SK-N-SH (cell line): ENCODE measurements at regions not wholly inside any gene's neighbourhood (a gene's known extent, or its start where the extent isn't known, plus 50 kb on each side); places are given as distances from the start of the nearest gene placed in this dataset.

ENCODE experiments used
- CTCF ChIA-PET: fragments of 300-600, 350-600 bp; formaldehyde crosslinking; extraction: SDS; loops from one replicate; lab custom pipeline; 2021; lab: Yijun Ruan, JAX
- POLR2A ChIA-PET: fragments of 350-600 bp; sonication (Branson Sonifier 250); formaldehyde crosslinking; extraction: SDS; loops from one replicate; lab custom pipeline; 2020; ENCODE audit warnings: antibody characterized with exemption, inconsistent platforms; lab: Yijun Ruan, JAX
- DNase-seq: peaks from one replicate; pipeline ENCODE4 v3.0.0; 2012
- H2AFZ ChIP-seq: fragments of 200-600 bp; sonication (generic); 2 replicates; pipeline ENCODE4 v1.8.1; 2016; ENCODE audit warnings: antibody characterized with exemption, mild to moderate bottlenecking, low read depth
- H3F3A ChIP-seq: fragments of 200-600 bp; sonication (generic); replicated peaks from 2 replicates; pipeline ENCODE3; 2016; ENCODE audit warnings: antibody characterized with exemption, mild to moderate bottlenecking; ENCODE audit not compliant: insufficient read depth
- H3K27ac ChIP-seq, 2 experiments: fragments of 200-500 bp in 1 of 2; fragments of 200-600 bp in 1 of 2; sonication (Bioruptor generic) in 1 of 2; sonication (generic), shearing (Covaris generic) in 1 of 2; 2 replicates each; pipeline versions ENCODE4 v1.5.1 to v1.6.1; 2014 to 2016; ENCODE audit warnings: low read depth in 2 of 2, inconsistent platforms in 1 of 2, low read length in 1 of 2, mild to moderate bottlenecking in 1 of 2, mixed read lengths in 1 of 2
- H3K27me3 ChIP-seq: fragments of 200-600 bp; sonication (generic), shearing (Covaris generic); 2 replicates; pipeline ENCODE4 v1.6.1; 2016; ENCODE audit warnings: mixed run types; ENCODE audit not compliant: insufficient read depth
- H3K36me3 ChIP-seq, 2 experiments: fragments of 200-500 bp in 1 of 2; fragments of 200-600 bp in 1 of 2; sonication (Bioruptor generic) in 1 of 2; sonication (generic) in 1 of 2; replicated peaks in 1 of 2; 2 replicates each; pipeline versions ENCODE3 to v1.5.1; 2014 to 2016; ENCODE audit warnings: low read length in 1 of 2, mild to moderate bottlenecking in 1 of 2; ENCODE audit not compliant: insufficient read depth in 2 of 2, control insufficient read depth in 1 of 2
- H3K4me1 ChIP-seq, 2 experiments: fragments of 200-500 bp in 1 of 2; fragments of 200-600 bp in 1 of 2; sonication (Bioruptor generic) in 1 of 2; sonication (generic), shearing (Covaris generic) in 1 of 2; 2 replicates each; pipeline versions ENCODE4 v1.5.1 to v1.6.1; 2014 to 2016; ENCODE audit warnings: low read depth in 1 of 2, low read length in 1 of 2, mixed run types in 1 of 2; ENCODE audit not compliant: insufficient read depth in 2 of 2, control insufficient read depth in 1 of 2
- H3K4me2 ChIP-seq: fragments of 200-600 bp; sonication (generic), shearing (Covaris generic); 2 replicates; pipeline ENCODE4 v1.6.1; 2017; ENCODE audit warnings: mixed run types
- H3K4me3 ChIP-seq, 2 experiments: fragments of 200-500 bp in 1 of 2; fragments of 200-600 bp in 1 of 2; sonication (Bioruptor generic) in 1 of 2; sonication (generic), shearing (Covaris generic) in 1 of 2; 2 replicates each; pipeline versions ENCODE4 v1.5.1 to v1.8.1; 2014 to 2016; ENCODE audit warnings: low read depth in 2 of 2, inconsistent platforms in 1 of 2, low read length in 1 of 2, mild to moderate bottlenecking in 1 of 2, mixed read lengths in 1 of 2, moderate library complexity in 1 of 2
- H3K79me2 ChIP-seq: fragments of 200-600 bp; sonication (generic); 2 replicates; pipeline ENCODE4 v1.8.1; 2017; ENCODE audit warnings: mild to moderate bottlenecking; ENCODE audit not compliant: insufficient read depth
- H3K9ac ChIP-seq: fragments of 200-600 bp; sonication (generic); 2 replicates; pipeline ENCODE4 v1.6.1; 2017; ENCODE audit warnings: mixed run types
- H3K9me2 ChIP-seq: fragments of 200-600 bp; sonication (generic); 2 replicates; pipeline ENCODE4 v1.6.1; 2017; ENCODE audit warnings: mixed run types
- H3K9me3 ChIP-seq: fragments of 200-600 bp; sonication (generic); 2 replicates; pipeline ENCODE4 v1.6.1; 2017; ENCODE audit warnings: mixed run types, mild to moderate bottlenecking, moderate library complexity
- H4K20me1 ChIP-seq: fragments of 200-600 bp; sonication (generic); 2 replicates; pipeline ENCODE4 v1.6.1; 2017; ENCODE audit warnings: mild to moderate bottlenecking, mixed run types; ENCODE audit not compliant: insufficient read depth
- CTCF ChIP-seq: fragments of 200-600 bp; sonication (generic); IDR thresholded peaks from 2 replicates; pipeline ENCODE4 v1.6.1; 2017; ENCODE audit warnings: antibody characterized with exemption, mild to moderate bottlenecking, moderate library complexity
- ELF1 ChIP-seq: IDR thresholded peaks from 2 replicates; pipeline ENCODE4 v1.4.0; 2012
- EP300 ChIP-seq, 2 experiments: IDR thresholded peaks; 2 replicates each; pipeline versions ENCODE4 v1.4.0 to v1.6.1; 2012; ENCODE audit warnings: borderline replicate concordance in 1 of 2, low read depth in 1 of 2, low read length in 1 of 2
- FOXJ3 ChIP-seq: sonication (generic); formaldehyde crosslinking; IDR thresholded peaks from 2 replicates; pipeline ENCODE4 v1.5.1; 2020; ENCODE audit warnings: mild to moderate bottlenecking, missing genetic modification reagents
- FOXM1 ChIP-seq: IDR thresholded peaks from 2 replicates; pipeline ENCODE4 v1.4.0; 2012; ENCODE audit warnings: low read depth, mild to moderate bottlenecking
- JUND ChIP-seq: IDR thresholded peaks from 2 replicates; pipeline ENCODE4 v1.4.0; 2012
- REST ChIP-seq: IDR thresholded peaks from 2 replicates; pipeline ENCODE4 v1.6.1; 2012; ENCODE audit warnings: mild to moderate bottlenecking, low read depth, low read length, moderate library complexity
- SIN3A ChIP-seq: IDR thresholded peaks from 2 replicates; pipeline ENCODE4 v1.6.1; 2012; ENCODE audit warnings: low read depth, mild to moderate bottlenecking, low read length, moderate library complexity, borderline replicate concordance
- TAF1 ChIP-seq: IDR thresholded peaks from 2 replicates; pipeline ENCODE4 v1.6.1; 2012; ENCODE audit warnings: low read depth, mild to moderate bottlenecking, low read length, moderate library complexity, borderline replicate concordance
- TCF12 ChIP-seq: IDR thresholded peaks from 2 replicates; pipeline ENCODE4 v1.4.0; 2012
- ZBTB33 ChIP-seq: IDR thresholded peaks from 2 replicates; pipeline ENCODE4 v1.4.0; 2012; ENCODE audit warnings: low read depth, borderline replicate concordance
- WGBS: methylation state at CpG from one replicate; pipeline ENCODE4 v1.1.6; 2017; ENCODE audit warnings: low lambda C conversion rate; 5-methylcytosine and 5-hydroxymethylcytosine counted together

- Histone ChIP-seq H3K9ac (no peak overlapping the region), H3K4me2 (no peak overlapping the region), H3K27ac (no peak overlapping the region; a peak in 1 of 4 replicates), H3K36me3 (no peaks in the 10 kb centered on the region), H2AFZ (no peak overlapping the region), H3K9me3 (no peaks in the 10 kb centered on the region), H3K4me3 (no peak overlapping the region), H3K27me3 (no peaks in the 10 kb centered on the region), H3K79me2 (no peaks in the 10 kb centered on the region), H3K9me2 (no peaks in the 10 kb centered on the region), H3F3A (no peaks in the 10 kb centered on the region), H3K4me1 (peaks cover 0 to 60% of the 10 kb centered on the region in 2 experiments; a peak in 1 of 4 replicates), H4K20me1 (no peaks in the 10 kb centered on the region)
- WGBS: 78% methylated on average over 20 of the region's 22 CpGs
- POLR2A ChIA-PET: no interaction called here
- no peak for DNase-seq
- CTCF ChIA-PET: interaction anchor here (1.0 to 1.5 kb wide), 3 partner anchors 22 to 241 kb away, joined by 3 to 5 read pairs (median 4); no protein-coding TSS in a partner anchor
- TF ChIP-seq FOXJ3 (CRISPR knock-in tag): no peak
- TF ChIP-seq TCF12: no peak
- no peak for TF ChIP-seq SIN3A
- TF ChIP-seq REST: no peak
- no peak for TF ChIP-seq FOXM1
- TF ChIP-seq CTCF: no peak
- TF ChIP-seq EP300 (IDR thresholded peaks at IDR 0.05; ENCODE audit: borderline replicate concordance in 1 of 2, low read depth in 1 of 2, low read length in 1 of 2): no peak
- no peak for TF ChIP-seq TAF1
- no peak for TF ChIP-seq ELF1
- TF ChIP-seq JUND: no peak
- no peak for TF ChIP-seq ZBTB33
These were observed 251.0 kb downstream of the RHOU start for GRCh38 chr1:228986093-228986904.
